ENCODE measurements at regions not wholly inside any gene's neighbourhood (a gene's known extent, or its start where the extent isn't known, plus 50 kb on each side); places are given as distances from the start of the nearest gene placed in this dataset.

GRCh38 chr14:95379634-95380033 lies 59.9 kb upstream of the CLMN start:
- H3K9ac ChIP-seq (ENCODE audit: low read depth, low read length): no peak overlapping the region
- H3K27ac ChIP-seq (ENCODE audit: low read length): no peak overlapping the region
- DNase-seq (no peak), ATAC-seq (ENCODE audit: insufficient read depth, low read depth) (no peak)
- no peaks in the 10 kb centered on the region for H4K20me1 ChIP-seq (ENCODE audit: insufficient read depth, low read length)
- TF ChIP-seq EZH2 (IDR thresholded peaks at IDR 0.05; ENCODE audit: borderline replicate concordance, low read depth, low read length, severe bottlenecking): no peak
- TF ChIP-seq CTCF (IDR thresholded peaks at IDR 0.05; ENCODE audit: borderline replicate concordance, extremely low read depth, low read length, poor library complexity, severe bottlenecking): no peak
- H3K4me1 ChIP-seq (ENCODE audit: insufficient read depth, low read length): no peaks in the 10 kb centered on the region
- peaks cover 10% of the 10 kb centered on the region for H3K9me3 ChIP-seq (ENCODE audit: insufficient read depth, low read length, severe bottlenecking)
- peaks cover 8% of the 10 kb centered on the region for H3K27me3 ChIP-seq (ENCODE audit: insufficient read depth, low read length, poor library complexity)
- H3K4me3 ChIP-seq (ENCODE audit: low read depth in 1 of 2, low read length in 2 of 2): no peak overlapping the region
- H3K79me2 ChIP-seq (ENCODE audit: insufficient read depth, low read length): no peaks in the 10 kb centered on the region
- no peaks in the 10 kb centered on the region for H3K36me3 ChIP-seq (ENCODE audit: insufficient read depth, low read length)
- H2AFZ ChIP-seq (ENCODE audit: low read depth, low read length): no peak overlapping the region
- H3K4me2 ChIP-seq (ENCODE audit: insufficient read depth, low read length): no peak overlapping the region

- Histone ChIP-seq H3K79me2 (ENCODE audit: insufficient read depth, low read length) (no peaks in the 10 kb centered on the region), H3K27ac (ENCODE audit: low read length) (no peak overlapping the region), H3K9me3 (ENCODE audit: insufficient read depth, low read length, severe bottlenecking) (peaks cover 10% of the 10 kb centered on the region), H3K4me2 (ENCODE audit: insufficient read depth, low read length) (no peak overlapping the region), H3K36me3 (ENCODE audit: insufficient read depth, low read length) (no peaks in the 10 kb centered on the region), H2AFZ (ENCODE audit: low read depth, low read length) (no peak overlapping the region), H4K20me1 (ENCODE audit: insufficient read depth, low read length) (no peaks in the 10 kb centered on the region), H3K4me3 (ENCODE audit: low read depth in 1 of 2, low read length in 2 of 2) (no peak overlapping the region), H3K27me3 (ENCODE audit: insufficient read depth, low read length, poor library complexity) (peaks cover 8% of the 10 kb centered on the region), H3K4me1 (ENCODE audit: insufficient read depth, low read length) (no peaks in the 10 kb centered on the region), H3K9ac (ENCODE audit: low read depth, low read length) (no peak overlapping the region)
- TF ChIP-seq EZH2 (IDR thresholded peaks at IDR 0.05; ENCODE audit: borderline replicate concordance, low read depth, low read length, severe bottlenecking) (no peak), CTCF (IDR thresholded peaks at IDR 0.05; ENCODE audit: borderline replicate concordance, extremely low read depth, low read length, poor library complexity, severe bottlenecking) (no peak)
- DNase-seq: no peak
- no peak for ATAC-seq (ENCODE audit: insufficient read depth, low read depth)
Observed at GRCh38 chr14:95375539-95376109, 55.9 kb upstream of the CLMN start.

GRCh38 chr14:95374239-95374997 lies 54.7 kb upstream of the CLMN start:
- ATAC-seq (ENCODE audit: insufficient read depth, low read depth) (no peak), DNase-seq (no peak)
- peaks cover 3% of the 10 kb centered on the region for H3K9me3 ChIP-seq (ENCODE audit: insufficient read depth, low read length, severe bottlenecking)
- no peak overlapping the region for H3K9ac ChIP-seq (ENCODE audit: low read depth, low read length)
- TF ChIP-seq EZH2 (IDR thresholded peaks at IDR 0.05; ENCODE audit: borderline replicate concordance, low read depth, low read length, severe bottlenecking): no peak
- TF ChIP-seq CTCF (IDR thresholded peaks at IDR 0.05; ENCODE audit: borderline replicate concordance, extremely low read depth, low read length, poor library complexity, severe bottlenecking): no peak
- H3K79me2 ChIP-seq (ENCODE audit: insufficient read depth, low read length): no peaks in the 10 kb centered on the region
- H3K27me3 ChIP-seq (ENCODE audit: insufficient read depth, low read length, poor library complexity): peaks cover 10% of the 10 kb centered on the region
- no peak overlapping the region for H3K4me3 ChIP-seq (ENCODE audit: low read depth in 1 of 2, low read length in 2 of 2)
- H3K4me2 ChIP-seq (ENCODE audit: insufficient read depth, low read length): no peak overlapping the region
- no peaks in the 10 kb centered on the region; the same call in 1 of the 2 replicates for H4K20me1 ChIP-seq (ENCODE audit: insufficient read depth, low read length)
- no peak overlapping the region for H2AFZ ChIP-seq (ENCODE audit: low read depth, low read length)
- H3K36me3 ChIP-seq (ENCODE audit: insufficient read depth, low read length): no peaks in the 10 kb centered on the region
- no peaks in the 10 kb centered on the region for H3K4me1 ChIP-seq (ENCODE audit: insufficient read depth, low read length)
- H3K27ac ChIP-seq (ENCODE audit: low read length): no peak overlapping the region

Measured in DND-41 (cell line).